Upper lobe of left lung (tissue), 4 donors: ENCODE measurements at regions not wholly inside any gene's neighbourhood (a gene's known extent, or its start where the extent isn't known, plus 50 kb on each side); places are given as distances from the start of the nearest gene placed in this dataset.

ENCODE experiments used
- EP300 ChIP-seq, 4 donors: sonication (generic); formaldehyde crosslinking; IDR thresholded peaks; one replicate each; pipeline ENCODE4 v1.5.1; 2017; ENCODE audit warnings: antibody characterized with exemption in 4 of 4, control low read depth in 2 of 4
- POLR2A ChIP-seq, 4 donors: fragments of 450-650 bp; IDR thresholded peaks; one replicate each; pipeline ENCODE4 v1.5.1; 2016 to 2017; ENCODE audit warnings: antibody characterized with exemption in 4 of 4, mild to moderate bottlenecking in 2 of 4
- POLR2AphosphoS5 ChIP-seq, 2 donors: sonication (generic); formaldehyde crosslinking; IDR thresholded peaks; one replicate each; pipeline ENCODE4 v1.5.1; 2017; ENCODE audit warnings: antibody characterized with exemption in 2 of 2
- TF ChIP-seq, protein P1 (sequence below), 6 experiments: fragments of 450-650 bp in 4 of 6; fragments of 200-600 bp in 2 of 6; sonication (generic) in 2 of 6; IDR thresholded peaks; one replicate each; pipeline ENCODE4 v1.5.1; 2016 to 2019; ENCODE audit warnings: antibody characterized with exemption in 6 of 6

DNA sequence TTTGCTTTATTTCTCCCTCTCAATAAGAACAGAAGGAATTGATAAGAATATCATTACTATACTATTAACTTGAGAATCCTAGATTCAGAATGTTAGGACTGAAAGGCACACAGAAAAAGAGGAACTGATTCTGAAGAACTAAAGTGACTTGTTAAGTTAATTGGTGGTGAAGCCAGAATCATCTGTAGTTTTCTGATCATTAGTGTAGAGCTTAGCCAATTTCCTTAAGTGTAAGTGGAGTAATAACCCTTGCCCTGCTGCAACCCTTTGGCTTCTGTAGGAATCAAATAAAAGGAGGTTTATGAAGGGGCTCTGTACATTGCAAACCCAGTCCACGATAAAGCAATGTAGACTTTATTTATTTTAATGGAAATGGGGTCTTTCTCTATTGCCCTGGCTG is 1186.0 kb downstream of the SORCS3 start:
- TF ChIP-seq POLR2AphosphoS5 (IDR thresholded peaks at IDR 0.05) (no peak), EP300 (IDR thresholded peaks at IDR 0.05) (no peak), POLR2A (IDR thresholded peaks at IDR 0.05) (no peak)
- TF ChIP-seq, protein P1, sequence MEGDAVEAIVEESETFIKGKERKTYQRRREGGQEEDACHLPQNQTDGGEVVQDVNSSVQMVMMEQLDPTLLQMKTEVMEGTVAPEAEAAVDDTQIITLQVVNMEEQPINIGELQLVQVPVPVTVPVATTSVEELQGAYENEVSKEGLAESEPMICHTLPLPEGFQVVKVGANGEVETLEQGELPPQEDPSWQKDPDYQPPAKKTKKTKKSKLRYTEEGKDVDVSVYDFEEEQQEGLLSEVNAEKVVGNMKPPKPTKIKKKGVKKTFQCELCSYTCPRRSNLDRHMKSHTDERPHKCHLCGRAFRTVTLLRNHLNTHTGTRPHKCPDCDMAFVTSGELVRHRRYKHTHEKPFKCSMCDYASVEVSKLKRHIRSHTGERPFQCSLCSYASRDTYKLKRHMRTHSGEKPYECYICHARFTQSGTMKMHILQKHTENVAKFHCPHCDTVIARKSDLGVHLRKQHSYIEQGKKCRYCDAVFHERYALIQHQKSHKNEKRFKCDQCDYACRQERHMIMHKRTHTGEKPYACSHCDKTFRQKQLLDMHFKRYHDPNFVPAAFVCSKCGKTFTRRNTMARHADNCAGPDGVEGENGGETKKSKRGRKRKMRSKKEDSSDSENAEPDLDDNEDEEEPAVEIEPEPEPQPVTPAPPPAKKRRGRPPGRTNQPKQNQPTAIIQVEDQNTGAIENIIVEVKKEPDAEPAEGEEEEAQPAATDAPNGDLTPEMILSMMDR (IDR thresholded peaks at IDR 0.05), result no peak
